MM.1S (cell line): ENCODE measurements at regions not wholly inside any gene's neighbourhood (a gene's known extent, or its start where the extent isn't known, plus 50 kb on each side); places are given as distances from the start of the nearest gene placed in this dataset.

Source experiments
- DNase-seq: peaks from one replicate; pipeline ENCODE4 v3.0.0-alpha.2; 2015
- H2AFZ ChIP-seq: fragments of 300-600 bp; sonication (generic); 2 replicates; pipeline ENCODE4 v1.6.0; 2016; ENCODE audit warnings: antibody characterized with exemption, low read length
- H3F3A ChIP-seq: fragments of 300-600 bp; sonication (generic); 2 replicates; pipeline ENCODE4 v1.6.1; 2016; ENCODE audit warnings: mild to moderate bottlenecking, antibody characterized with exemption, low read length, moderate library complexity, mixed read lengths; ENCODE audit not compliant: insufficient read depth
- H3K27ac ChIP-seq: fragments of 300-600 bp; sonication (generic); 2 replicates; pipeline ENCODE4 v1.5.1; 2016; ENCODE audit warnings: mild to moderate bottlenecking, low read length
- H3K27me3 ChIP-seq: fragments of 300-600 bp; sonication (generic); replicated peaks from 2 replicates; pipeline ENCODE4 v1.6.0; 2016; ENCODE audit warnings: low read length; ENCODE audit not compliant: insufficient read depth
- H3K36me3 ChIP-seq: fragments of 300-600 bp; sonication (generic); replicated peaks from 2 replicates; pipeline ENCODE4 v1.6.1; 2016; ENCODE audit warnings: mild to moderate bottlenecking, low read length, mixed read lengths; ENCODE audit not compliant: insufficient read depth
- H3K4me1 ChIP-seq: fragments of 300-600 bp; sonication (generic); 2 replicates; pipeline ENCODE4 v1.6.1; 2016; ENCODE audit warnings: low read length, mixed read lengths
- H3K4me2 ChIP-seq: fragments of 300-600 bp; sonication (generic); 2 replicates; pipeline ENCODE4 v1.6.0; 2016; ENCODE audit warnings: low read depth, low read length
- H3K4me3 ChIP-seq: fragments of 300-600 bp; sonication (generic); 2 replicates; pipeline ENCODE4 v1.5.1; 2016; ENCODE audit warnings: low read length, mixed read lengths
- H3K79me2 ChIP-seq: fragments of 300-600 bp; sonication (generic); 2 replicates; pipeline ENCODE4 v1.6.1; 2016; ENCODE audit warnings: mixed run types, low read length, mixed read lengths
- H3K9ac ChIP-seq: fragments of 300-600 bp; sonication (generic); 2 replicates; pipeline ENCODE4 v1.6.1; 2016; ENCODE audit warnings: low read length, mixed read lengths
- H3K9me2 ChIP-seq: fragments of 300-600 bp; sonication (generic); replicated peaks from 2 replicates; pipeline ENCODE4 v1.6.1; 2016; ENCODE audit warnings: mild to moderate bottlenecking, low read length, mixed read lengths; ENCODE audit not compliant: insufficient read depth
- H3K9me3 ChIP-seq: fragments of 300-600 bp; sonication (generic); replicated peaks from 2 replicates; pipeline ENCODE4 v1.6.1; 2016; ENCODE audit warnings: mild to moderate bottlenecking, low read length, mixed read lengths; ENCODE audit not compliant: insufficient read depth
- H4K20me1 ChIP-seq: fragments of 300-600 bp; sonication (generic); 2 replicates; pipeline ENCODE4 v1.6.1; 2016; ENCODE audit warnings: mild to moderate bottlenecking, low read length, moderate library complexity, mixed read lengths; ENCODE audit not compliant: insufficient read depth
- CTCF ChIP-seq: fragments of 300-600 bp; sonication (generic); IDR thresholded peaks from 2 replicates; pipeline ENCODE4 v1.5.1; 2016; ENCODE audit warnings: antibody characterized with exemption, low read length, mixed read lengths
- EZH2 ChIP-seq: fragments of 300-600 bp; sonication (generic); optimal IDR thresholded peaks from 2 replicates; pipeline ENCODE3; 2017; ENCODE audit warnings: low read depth, mild to moderate bottlenecking, antibody characterized with exemption, low read length, mixed read lengths
- EZH2phosphoT487 ChIP-seq: fragments of 300-600 bp; sonication (generic); IDR thresholded peaks from 2 replicates; pipeline ENCODE4 v1.6.1; 2018; ENCODE audit warnings: antibody characterized with exemption, low read length

GRCh38 chr10:78255214-78255613, 221.6 kb downstream of the RPS24 start:
- TF ChIP-seq EZH2 (no peak), EZH2phosphoT487 (no peak), CTCF (no peak)
- no peak for DNase-seq
- Histone ChIP-seq H3K4me1 (no peaks in the 10 kb centered on the region), H3K79me2 (no peaks in the 10 kb centered on the region), H3K9me2 (no peaks in the 10 kb centered on the region), H2AFZ (no peak overlapping the region), H3K36me3 (no peaks in the 10 kb centered on the region), H3K4me2 (no peak overlapping the region), H3K9me3 (no peaks in the 10 kb centered on the region), H4K20me1 (no peaks in the 10 kb centered on the region), H3F3A (no peaks in the 10 kb centered on the region), H3K27me3 (no peaks in the 10 kb centered on the region), H3K9ac (no peak overlapping the region), H3K27ac (no peak overlapping the region), H3K4me3 (no peak overlapping the region)

DNA sequence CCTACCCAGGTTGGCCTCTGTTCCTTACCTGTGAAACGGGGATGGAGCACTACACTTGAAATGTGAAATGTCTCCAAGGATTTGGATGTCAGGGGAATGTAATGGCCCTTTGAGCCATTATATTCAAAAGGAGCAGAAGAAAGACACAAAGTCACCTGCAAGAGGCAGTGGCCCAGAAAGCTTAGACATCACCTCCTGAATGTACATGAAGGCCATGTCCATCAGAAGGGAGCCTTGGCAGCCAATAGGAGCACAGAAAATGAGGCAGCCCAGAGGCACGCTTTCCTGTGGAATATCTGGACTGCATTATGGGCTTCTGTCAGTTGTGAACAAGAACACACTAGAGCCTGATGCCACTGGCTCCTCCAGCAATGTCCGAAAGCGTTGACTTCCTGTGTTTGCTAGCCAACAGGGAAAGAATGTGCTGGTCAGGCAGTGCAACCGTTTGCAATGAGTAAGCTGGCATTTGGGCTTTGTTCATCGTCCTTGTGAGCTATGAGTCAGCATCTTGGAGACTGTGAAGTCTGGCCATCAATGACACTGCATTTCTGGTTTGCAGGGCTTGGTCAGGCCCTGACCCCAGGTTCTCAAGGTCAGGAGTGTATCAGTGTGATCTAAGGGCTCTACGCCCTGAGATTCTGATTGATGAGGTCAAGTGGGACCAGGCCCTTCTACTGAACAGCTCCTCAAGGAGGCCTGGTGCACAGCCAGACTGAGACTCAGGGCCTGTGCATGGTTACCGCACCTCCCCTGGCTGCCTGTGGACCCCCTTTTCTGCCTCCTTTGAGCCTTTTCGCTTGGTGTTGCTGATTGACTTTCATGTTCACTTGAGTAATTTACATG, 222.4 kb downstream of the RPS24 start:
- H3K4me1 ChIP-seq, result no peaks in the 10 kb centered on the region
- H3K9ac ChIP-seq, result no peak overlapping the region
- H2AFZ ChIP-seq, result no peak overlapping the region
- H3K27me3 ChIP-seq, result no peaks in the 10 kb centered on the region
- no peaks in the 10 kb centered on the region for H3K9me2 ChIP-seq
- no peak overlapping the region for H3K27ac ChIP-seq
- no peaks in the 10 kb centered on the region for H3K79me2 ChIP-seq
- DNase-seq, result no peak
- no peaks in the 10 kb centered on the region for H3F3A ChIP-seq
- no peaks in the 10 kb centered on the region for H4K20me1 ChIP-seq
- no peak overlapping the region for H3K4me2 ChIP-seq
- H3K36me3 ChIP-seq, result no peaks in the 10 kb centered on the region
- TF ChIP-seq CTCF (no peak), EZH2phosphoT487 (no peak), EZH2 (no peak)
- no peaks in the 10 kb centered on the region for H3K9me3 ChIP-seq
- no peak overlapping the region for H3K4me3 ChIP-seq

- Histone ChIP-seq H3K9ac (no peak overlapping the region), H4K20me1 (no peaks in the 10 kb centered on the region), H3K4me2 (no peak overlapping the region), H3K4me3 (no peak overlapping the region), H2AFZ (no peak overlapping the region), H3K9me2 (no peaks in the 10 kb centered on the region), H3K36me3 (no peaks in the 10 kb centered on the region), H3K9me3 (no peaks in the 10 kb centered on the region), H3F3A (no peaks in the 10 kb centered on the region), H3K79me2 (no peaks in the 10 kb centered on the region), H3K4me1 (no peaks in the 10 kb centered on the region), H3K27ac (no peak overlapping the region), H3K27me3 (no peaks in the 10 kb centered on the region)
- no peak for DNase-seq
- TF ChIP-seq EZH2 (no peak), EZH2phosphoT487 (no peak), CTCF (no peak)
These were observed 224.8 kb downstream of the RPS24 start for GRCh38 chr10:78258323-78259030.
